Stimulated activated naive B cell treated with anti-CD40 and anti-IgM and Interleukin-4, amounts not matched to agents 10 μg/mL and 1 μg/mL and 100 μg/mL, for 72 hours (primary cell): ENCODE measurements at regions not wholly inside any gene's neighbourhood (a gene's known extent, or its start where the extent isn't known, plus 50 kb on each side); places are given as distances from the start of the nearest gene placed in this dataset.
"Not testable (repeated sequence)": the region's sequence is repeated elsewhere in the genome, so short reads cannot be mapped to it uniquely, and the experiment has no call there.

ENCODE experiments used
- ATAC-seq, 2 donors: fragments of 150-1000 bp; cut with Tn5 transposase; replicated peaks; 2 replicates each; pipeline ENCODE4 v1.10.0; 2021; ENCODE audit warnings: moderate library complexity in 1 of 2
- DNase-seq: peaks from one replicate; pipeline ENCODE4 v3.0.0; 2021
- H3K27ac Mint-ChIP-seq: one replicate; pipeline ENCODE4 v1.8.0; 2022; ENCODE audit warnings: mild to moderate bottlenecking, mixed read lengths
- H3K27me3 Mint-ChIP-seq, 2 donors: one replicate each; pipeline ENCODE4 v1.8.0; 2022; ENCODE audit warnings: mixed read lengths in 2 of 2
- H3K36me3 Mint-ChIP-seq, 2 donors: one replicate each; pipeline ENCODE4 v1.8.0; 2022; ENCODE audit warnings: mixed read lengths in 2 of 2, mild to moderate bottlenecking in 1 of 2
- H3K4me1 Mint-ChIP-seq, 2 donors: one replicate each; pipeline ENCODE4 v1.8.0; 2022; ENCODE audit warnings: mixed read lengths in 2 of 2, mild to moderate bottlenecking in 1 of 2
- H3K4me3 Mint-ChIP-seq, 2 donors: one replicate each; pipeline ENCODE4 v1.8.0; 2022; ENCODE audit warnings: mild to moderate bottlenecking in 2 of 2, mixed read lengths in 2 of 2, moderate library complexity in 1 of 2
- H3K9me3 Mint-ChIP-seq, 2 donors: one replicate each; pipeline ENCODE4 v1.8.0; 2022; ENCODE audit warnings: mixed read lengths in 2 of 2, mild to moderate bottlenecking in 1 of 2

GRCh38 chr3:5035113-5035512 is 55.9 kb downstream of the BHLHE40 start:
- Mint-ChIP-seq H3K4me1 (peaks cover 40 to 49% of the 10 kb centered on the region in 2 donors), H3K9me3 (no peaks in the 10 kb centered on the region), H3K27ac (no peak overlapping the region), H3K27me3 (no peaks in the 10 kb centered on the region), H3K4me3 (no peak overlapping the region), H3K36me3 (no peaks in the 10 kb centered on the region)
- DNase-seq: no peak
- ATAC-seq: peak in 1 of 2 donors; percentile 29

- DNase-seq (no peak), ATAC-seq (peak; percentile 73 to 80)
- no peak overlapping the region for H3K27ac Mint-ChIP-seq
- H3K4me1 Mint-ChIP-seq: peaks cover 37 to 47% of the 10 kb centered on the region in 2 donors
- H3K36me3 Mint-ChIP-seq: no peaks in the 10 kb centered on the region
- H3K4me3 Mint-ChIP-seq: no peak overlapping the region
- no peaks in the 10 kb centered on the region for H3K27me3 Mint-ChIP-seq
- H3K9me3 Mint-ChIP-seq: no peaks in the 10 kb centered on the region
Measured at GRCh38 chr3:5035692-5036391, 56.6 kb downstream of the BHLHE40 start.

DNA sequence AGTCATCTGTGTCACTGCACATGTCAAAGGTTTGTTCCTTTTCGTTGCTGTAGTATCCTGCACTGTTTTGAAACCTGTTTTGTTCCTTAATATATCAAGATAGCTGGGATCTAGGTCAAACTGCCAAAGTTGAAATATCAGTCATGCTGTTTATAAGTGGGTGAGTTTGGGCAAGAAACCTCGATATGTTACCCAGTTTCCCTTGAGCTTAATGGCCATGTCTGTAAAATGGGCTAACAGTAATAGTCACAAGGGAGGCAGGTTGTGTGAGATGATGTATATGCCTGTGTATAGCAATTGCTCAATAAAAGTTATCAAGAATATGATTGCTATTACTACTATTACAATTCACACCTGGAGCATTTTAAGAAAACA is 57.1 kb downstream of the BHLHE40 start:
- no peaks in the 10 kb centered on the region for H3K36me3 Mint-ChIP-seq
- no peaks in the 10 kb centered on the region for H3K9me3 Mint-ChIP-seq
- H3K27ac Mint-ChIP-seq: peak overlapping the region; percentile 47
- no peak overlapping the region for H3K4me3 Mint-ChIP-seq
- ATAC-seq (no peak), DNase-seq (no peak)
- H3K4me1 Mint-ChIP-seq: peaks cover 36 to 46% of the 10 kb centered on the region in 2 donors
- no peaks in the 10 kb centered on the region for H3K27me3 Mint-ChIP-seq

DNA sequence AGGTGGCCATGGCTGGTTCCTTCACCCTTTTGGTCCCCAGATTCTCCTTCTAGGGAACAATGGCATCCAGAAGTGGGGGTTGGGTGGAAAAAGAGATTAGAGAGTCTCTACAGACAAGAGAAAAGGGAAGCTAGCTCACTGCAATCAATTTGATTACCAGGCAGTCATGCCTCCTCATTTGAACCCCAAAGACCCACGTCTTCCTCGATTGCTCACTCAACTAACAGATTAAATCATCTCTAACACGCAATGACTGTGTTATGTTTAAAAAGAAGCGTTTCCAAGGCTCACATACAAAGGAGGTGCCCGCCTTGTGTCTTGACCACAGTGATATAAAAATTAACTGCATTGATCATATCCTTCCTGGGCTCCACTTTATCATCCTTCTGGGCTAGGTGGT is 57.6 kb downstream of the BHLHE40 start:
- Mint-ChIP-seq H3K36me3 (no peaks in the 10 kb centered on the region), H3K4me3 (no peak overlapping the region), H3K9me3 (no peaks in the 10 kb centered on the region), H3K27me3 (no peaks in the 10 kb centered on the region), H3K27ac (peak overlapping the region; percentile 78), H3K4me1 (peaks cover 34 to 41% of the 10 kb centered on the region in 2 donors)
- ATAC-seq (peak in 1 of 2 donors; percentile 9), DNase-seq (no peak)

DNA sequence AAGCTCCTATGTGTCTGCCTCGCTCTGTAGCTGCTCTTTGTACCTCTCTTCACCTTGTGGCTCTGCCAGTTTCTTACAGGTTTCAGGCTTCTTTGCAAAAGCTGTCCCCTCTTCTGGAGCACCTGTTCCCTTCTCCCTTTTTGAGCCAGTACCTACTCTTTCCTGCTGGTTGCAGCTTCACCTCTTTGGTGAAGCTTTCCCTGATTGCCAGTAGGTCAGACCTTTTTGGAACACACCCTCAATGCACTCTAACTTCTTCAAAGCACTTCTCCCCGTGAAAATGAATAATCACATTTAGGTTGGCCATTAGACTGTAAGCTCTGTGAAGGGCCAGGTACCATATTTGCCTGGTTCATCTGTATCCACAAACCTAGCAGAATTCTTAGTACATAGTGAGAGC is 60.3 kb downstream of the BHLHE40 start:
- Mint-ChIP-seq H3K4me3 (no peak overlapping the region), H3K4me1 (peaks cover 31 to 41% of the 10 kb centered on the region in 2 donors), H3K9me3 (no peaks in the 10 kb centered on the region), H3K36me3 (no peaks in the 10 kb centered on the region), H3K27me3 (no peaks in the 10 kb centered on the region), H3K27ac (peak overlapping the region; percentile 53)
- DNase-seq (no peak), ATAC-seq (no peak)

GRCh38 chr3:5041315-5041714 is 62.1 kb downstream of the BHLHE40 start:
- H3K27me3 Mint-ChIP-seq: no peaks in the 10 kb centered on the region
- H3K9me3 Mint-ChIP-seq: no peaks in the 10 kb centered on the region
- DNase-seq (no peak), ATAC-seq (no peak)
- H3K27ac Mint-ChIP-seq: peak overlapping the region; percentile 14
- no peak overlapping the region for H3K4me3 Mint-ChIP-seq
- H3K4me1 Mint-ChIP-seq: peaks cover 24 to 26% of the 10 kb centered on the region in 2 donors
- H3K36me3 Mint-ChIP-seq: no peaks in the 10 kb centered on the region

DNA sequence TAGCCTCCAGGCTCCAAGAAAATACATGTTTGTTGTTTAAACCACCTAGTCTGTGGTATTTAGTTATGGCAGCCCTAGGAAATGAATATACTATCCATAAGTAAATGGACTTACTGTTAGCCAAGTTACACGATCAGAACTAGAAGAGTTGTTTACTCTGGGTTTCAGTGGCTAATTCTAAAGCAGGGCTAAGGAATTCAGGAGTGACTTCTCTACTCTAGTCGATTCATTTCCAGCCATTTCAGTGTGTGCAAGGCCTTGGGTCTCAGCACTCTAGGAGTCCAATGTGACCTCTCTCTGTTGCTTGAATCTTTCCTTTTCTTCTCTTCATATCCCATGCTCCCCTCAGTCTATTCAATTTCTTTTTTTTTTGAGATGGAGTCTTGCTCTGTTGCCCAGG is 66.7 kb downstream of the BHLHE40 start:
- H3K9me3 Mint-ChIP-seq: peaks cover 6 to 8% of the 10 kb centered on the region in 2 donors
- no peak overlapping the region for H3K4me3 Mint-ChIP-seq
- ATAC-seq (no peak), DNase-seq (no peak)
- no peaks in the 10 kb centered on the region for H3K4me1 Mint-ChIP-seq
- no peak overlapping the region for H3K27ac Mint-ChIP-seq
- H3K27me3 Mint-ChIP-seq: no peaks in the 10 kb centered on the region
- peaks cover 0 to 11% of the 10 kb centered on the region in 2 donors for H3K36me3 Mint-ChIP-seq

DNA sequence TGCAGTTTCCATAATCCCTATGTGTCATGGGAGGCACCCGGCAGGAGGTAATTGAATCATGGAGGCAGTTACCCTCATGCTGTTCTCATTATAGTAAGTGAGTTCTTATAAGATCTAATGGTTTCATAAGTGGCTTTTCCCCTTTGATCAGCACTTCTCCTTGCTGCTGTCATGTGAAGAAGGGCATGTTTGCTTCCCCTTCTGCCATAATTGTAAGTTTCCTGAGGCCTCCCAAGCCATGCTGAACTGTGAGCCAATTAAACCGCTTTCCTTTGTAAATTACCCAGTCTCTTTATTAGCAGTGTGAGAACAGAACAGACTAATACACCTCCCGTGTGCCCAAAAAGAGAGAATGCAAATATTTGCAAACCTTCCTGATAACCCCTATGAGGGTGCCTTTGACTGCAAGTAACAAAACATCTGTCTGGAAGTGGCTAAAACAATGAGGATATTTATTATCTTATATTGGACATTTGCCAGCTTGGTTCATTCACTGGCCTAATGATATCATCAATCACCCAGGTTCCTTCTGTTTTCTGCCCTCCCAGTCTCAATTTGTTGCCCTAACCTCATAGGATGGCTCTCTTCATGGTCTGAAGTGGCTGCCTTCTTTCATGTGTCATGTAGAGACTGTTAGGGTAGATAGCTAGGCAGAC is 68.7 kb downstream of the BHLHE40 start:
- Mint-ChIP-seq H3K4me3 (no peak overlapping the region), H3K27ac (no peak overlapping the region), H3K36me3 (peaks cover 0 to 11% of the 10 kb centered on the region in 2 donors), H3K4me1 (peaks cover 13 to 15% of the 10 kb centered on the region in 2 donors), H3K27me3 (no peaks in the 10 kb centered on the region), H3K9me3 (peaks cover 6 to 8% of the 10 kb centered on the region in 2 donors)
- no peak for ATAC-seq
- no peak for DNase-seq

DNA sequence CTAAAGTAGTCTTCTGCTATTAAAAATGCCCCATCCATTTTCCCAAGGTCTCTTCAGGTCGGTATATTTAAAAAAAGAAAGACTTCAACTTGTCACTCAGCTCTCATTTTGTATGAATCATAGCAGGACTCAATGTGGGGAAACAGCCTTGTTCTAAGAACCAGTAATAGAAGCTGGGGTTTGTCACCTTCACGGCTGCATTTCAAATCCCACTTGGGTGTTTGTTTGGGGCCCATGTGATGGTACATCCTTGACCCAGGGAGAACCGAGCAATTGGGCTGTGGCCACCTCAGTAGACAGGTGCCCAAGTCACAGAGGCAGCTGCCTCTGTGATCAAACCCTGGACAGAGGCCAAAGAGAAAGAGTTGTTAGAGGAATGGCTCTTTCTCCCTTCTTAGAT is 70.3 kb upstream of the ARL8B start:
- ATAC-seq: peak; percentile 37 to 38
- Mint-ChIP-seq H3K36me3 (peaks cover 0 to 11% of the 10 kb centered on the region in 2 donors), H3K4me3 (no peak overlapping the region), H3K27ac (no peak overlapping the region), H3K27me3 (no peaks in the 10 kb centered on the region), H3K4me1 (peaks cover 37 to 47% of the 10 kb centered on the region in 2 donors), H3K9me3 (peaks cover 6 to 8% of the 10 kb centered on the region in 2 donors)
- no peak for DNase-seq

GRCh38 chr3:5052247-5052646 is 69.8 kb upstream of the ARL8B start:
- peaks cover 6 to 8% of the 10 kb centered on the region in 2 donors for H3K9me3 Mint-ChIP-seq
- no peak overlapping the region for H3K27ac Mint-ChIP-seq
- no peak for ATAC-seq
- peaks cover 0 to 11% of the 10 kb centered on the region in 2 donors for H3K36me3 Mint-ChIP-seq
- DNase-seq: no peak
- H3K27me3 Mint-ChIP-seq: no peaks in the 10 kb centered on the region
- no peak overlapping the region for H3K4me3 Mint-ChIP-seq
- peaks cover 41 to 52% of the 10 kb centered on the region in 2 donors for H3K4me1 Mint-ChIP-seq

DNA sequence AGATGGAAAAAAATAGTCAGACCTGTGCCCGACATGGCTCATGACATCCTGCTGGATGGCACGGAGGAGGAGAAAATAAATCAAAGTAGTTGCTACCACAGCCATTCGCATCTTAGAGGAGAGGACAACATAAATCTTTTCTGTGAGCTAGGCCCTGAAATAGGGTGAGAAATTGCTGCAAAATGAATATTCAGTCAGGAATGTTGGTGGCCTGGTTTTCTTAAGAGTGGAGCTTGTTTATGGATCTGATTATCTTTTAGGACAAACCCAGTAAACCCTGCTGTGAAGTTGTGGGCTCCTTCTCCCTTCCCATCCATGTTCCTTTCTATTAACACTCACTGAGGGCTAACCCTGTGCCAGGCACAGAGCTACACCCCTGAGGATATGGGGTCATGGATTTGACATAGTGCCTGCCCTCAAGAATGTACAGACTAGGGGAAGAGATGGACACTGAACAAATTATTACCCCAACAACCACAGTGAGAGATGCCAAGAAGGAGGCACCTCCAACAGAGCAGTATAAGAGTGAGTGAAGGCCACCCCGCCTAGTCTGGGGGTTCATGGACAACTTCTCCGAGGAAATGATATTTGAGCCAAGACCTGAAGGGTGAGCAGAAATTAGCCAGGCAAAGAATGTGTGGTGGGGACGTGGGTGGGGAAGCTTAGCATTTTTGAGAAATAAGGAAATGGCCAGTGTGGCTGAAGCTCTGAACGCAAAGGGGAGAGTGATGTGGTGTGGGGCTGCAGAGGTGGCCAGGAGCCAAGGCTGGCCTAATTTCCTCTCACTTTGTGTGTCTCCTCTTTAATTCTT is 68.9 kb upstream of the ARL8B start:
- Mint-ChIP-seq H3K36me3 (peaks cover 0 to 5% of the 10 kb centered on the region in 2 donors), H3K9me3 (peaks cover under 1 to 4% of the 10 kb centered on the region in 2 donors), H3K4me1 (peaks cover 45 to 60% of the 10 kb centered on the region in 2 donors), H3K27me3 (no peaks in the 10 kb centered on the region), H3K27ac (peak overlapping the region; percentile 62), H3K4me3 (no peak overlapping the region)
- DNase-seq (peak; percentile 24), ATAC-seq (peak; percentile 34 to 36)

- H3K4me1 Mint-ChIP-seq: peaks cover 45 to 60% of the 10 kb centered on the region in 2 donors
- H3K4me3 Mint-ChIP-seq: no peak overlapping the region
- ATAC-seq: no peak
- no peak for DNase-seq
- peak overlapping the region; percentile 62 for H3K27ac Mint-ChIP-seq
- no peaks in the 10 kb centered on the region for H3K36me3 Mint-ChIP-seq
- no peaks in the 10 kb centered on the region for H3K27me3 Mint-ChIP-seq
- H3K9me3 Mint-ChIP-seq: no peaks in the 10 kb centered on the region
Measured at GRCh38 chr3:5054098-5054497, 68.0 kb upstream of the ARL8B start.

DNA sequence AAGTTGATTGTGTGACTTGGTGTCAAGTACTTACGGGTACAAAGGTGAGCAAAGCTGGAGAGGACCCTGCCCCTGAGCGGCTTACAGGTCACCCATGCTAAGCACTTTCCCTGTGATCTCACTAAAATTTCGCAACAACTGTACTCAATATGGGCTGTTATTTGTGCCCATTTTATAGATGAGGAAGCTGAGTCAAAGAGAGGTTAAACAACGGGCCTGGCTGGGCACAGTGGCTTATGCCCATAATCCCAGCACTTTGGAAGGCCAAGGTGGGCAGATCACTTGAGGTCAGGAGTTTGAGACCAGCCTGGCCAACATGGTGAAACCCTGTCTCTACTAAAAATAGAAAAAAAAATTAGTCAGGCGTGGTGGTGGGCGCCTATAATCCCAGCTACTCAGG is 67.5 kb upstream of the ARL8B start:
- H3K36me3 Mint-ChIP-seq, H3K27ac Mint-ChIP-seq, H3K9me3 Mint-ChIP-seq, ATAC-seq, DNase-seq, H3K4me3 Mint-ChIP-seq, H3K27me3 Mint-ChIP-seq: not testable (repeated sequence)
- H3K4me1 Mint-ChIP-seq: peaks cover 45 to 60% of the 10 kb centered on the region in 2 donors

GRCh38 chr3:5055357-5056110 is 66.6 kb upstream of the ARL8B start:
- H3K9me3 Mint-ChIP-seq: no peaks in the 10 kb centered on the region
- DNase-seq (no peak), ATAC-seq (peak; percentile 48 to 66)
- peaks cover 0 to 8% of the 10 kb centered on the region in 2 donors for H3K27me3 Mint-ChIP-seq
- peaks cover 45 to 60% of the 10 kb centered on the region in 2 donors for H3K4me1 Mint-ChIP-seq
- H3K36me3 Mint-ChIP-seq: no peaks in the 10 kb centered on the region
- H3K27ac Mint-ChIP-seq: peak overlapping the region; percentile 84
- peak overlapping the region; percentile 27 to 33 for H3K4me3 Mint-ChIP-seq
